HG03520 (cell line): ENCODE measurements at regions not wholly inside any gene's neighbourhood (a gene's known extent, or its start where the extent isn't known, plus 50 kb on each side); places are given as distances from the start of the nearest gene placed in this dataset.

Experiments used
- ATAC-seq: cut with Tn5 transposase; IDR thresholded peaks from one replicate; pipeline ENCODE4 v1.9.1; 2021; ENCODE audit warnings: mild to moderate bottlenecking, moderate library complexity; ENCODE audit not compliant: unreplicated experiment

GRCh38 chr16:66219491-66219890 is 147.0 kb upstream of the CDH5 start:
- no peak for ATAC-seq

GRCh38 chr16:66212428-66212827 is 154.1 kb upstream of the CDH5 start:
- ATAC-seq = no peak

- no peak for ATAC-seq
These were observed 154.8 kb upstream of the CDH5 start for GRCh38 chr16:66211651-66212050.

- ATAC-seq = no peak
These were observed 158.6 kb upstream of the CDH5 start for GRCh38 chr16:66207883-66208265.

- ATAC-seq = no peak
These were observed 159.2 kb upstream of the CDH5 start for GRCh38 chr16:66207139-66207882.

- ATAC-seq = no peak
These were observed 160.1 kb upstream of the CDH5 start for GRCh38 chr16:66206363-66206762.

- no peak for ATAC-seq
These were observed 160.9 kb upstream of the CDH5 start for GRCh38 chr16:66205287-66206231.

GRCh38 chr16:66204756-66205155 is 161.7 kb upstream of the CDH5 start:
- ATAC-seq = no peak

GRCh38 chr16:66203476-66203875 is 163.0 kb upstream of the CDH5 start:
- no peak for ATAC-seq

- ATAC-seq = no peak
These were observed 167.3 kb upstream of the CDH5 start for GRCh38 chr16:66199189-66199588.

- ATAC-seq = no peak
These were observed 167.8 kb upstream of the CDH5 start for GRCh38 chr16:66198641-66199040.

- ATAC-seq = no peak
These were observed 168.7 kb upstream of the CDH5 start for GRCh38 chr16:66197668-66198278.

GRCh38 chr16:66196770-66197169 is 169.7 kb upstream of the CDH5 start:
- ATAC-seq = no peak

- no peak for ATAC-seq
These were observed 171.6 kb upstream of the CDH5 start for GRCh38 chr16:66194866-66195265.

- no peak for ATAC-seq
These were observed 172.8 kb upstream of the CDH5 start for GRCh38 chr16:66193543-66194229.

- no peak for ATAC-seq
These were observed 176.1 kb upstream of the CDH5 start for GRCh38 chr16:66190411-66190810.

- ATAC-seq = no peak
These were observed 176.5 kb upstream of the CDH5 start for GRCh38 chr16:66189951-66190350.

- no peak for ATAC-seq
These were observed 177.4 kb upstream of the CDH5 start for GRCh38 chr16:66188917-66189725.

- ATAC-seq = no peak
These were observed 180.2 kb upstream of the CDH5 start for GRCh38 chr16:66186251-66186785.

GRCh38 chr16:66182592-66182991 is 183.9 kb upstream of the CDH5 start:
- ATAC-seq = no peak
